NT2/D1 (cell line): ENCODE measurements at regions not wholly inside any gene's neighbourhood (a gene's known extent, or its start where the extent isn't known, plus 50 kb on each side); places are given as distances from the start of the nearest gene placed in this dataset.

ENCODE experiments used
- SUZ12 ChIP-seq: IDR thresholded peaks from 2 replicates; pipeline ENCODE4 v1.6.1; 2011; ENCODE audit not compliant: insufficient read length, insufficient read depth; ENCODE audit errors: extremely low read depth
- YY1 ChIP-seq: IDR thresholded peaks from 2 replicates; pipeline ENCODE4 v1.6.1; 2011; ENCODE audit not compliant: insufficient read length, insufficient read depth
- ZNF274 ChIP-seq: IDR thresholded peaks from 2 replicates; pipeline ENCODE4 v1.6.1; 2011; ENCODE audit warnings: mild to moderate bottlenecking, low read depth, low read length

- TF ChIP-seq YY1: no peak
- no peak for TF ChIP-seq ZNF274
- no peak for TF ChIP-seq SUZ12
These were observed 226.1 kb upstream of the F9 start for GRCh38 chrX:139304471-139304870.
